T-helper 9 cell (primary cell): ENCODE measurements at regions not wholly inside any gene's neighbourhood (a gene's known extent, or its start where the extent isn't known, plus 50 kb on each side); places are given as distances from the start of the nearest gene placed in this dataset.

ENCODE experiments used
- DNase-seq: peaks from one replicate; pipeline ENCODE4 v3.0.0-alpha.2; 2020

GRCh38 chr1:212192261-212192998 is 92.8 kb upstream of the PPP2R5A start:
- no peak for DNase-seq

DNA sequence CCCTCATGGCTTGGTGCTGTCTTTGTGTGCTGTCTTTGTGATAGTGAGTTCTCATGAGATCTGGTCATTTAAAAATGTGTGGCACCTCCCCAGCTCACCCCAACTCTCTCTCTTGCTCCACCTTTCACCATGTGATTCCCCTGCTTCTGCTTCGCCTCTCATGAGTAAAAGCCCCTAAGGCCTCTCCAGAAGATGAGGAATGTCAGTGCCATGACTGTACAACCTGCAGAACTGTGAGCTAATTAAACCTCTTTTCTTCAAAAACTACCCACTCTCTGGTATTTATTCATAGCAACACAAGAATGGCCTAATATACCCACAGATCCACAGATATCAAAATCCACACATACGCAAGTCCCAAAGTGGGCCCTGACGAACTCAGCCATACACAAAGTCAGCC is 88.9 kb upstream of the PPP2R5A start:
- no peak for DNase-seq

DNA sequence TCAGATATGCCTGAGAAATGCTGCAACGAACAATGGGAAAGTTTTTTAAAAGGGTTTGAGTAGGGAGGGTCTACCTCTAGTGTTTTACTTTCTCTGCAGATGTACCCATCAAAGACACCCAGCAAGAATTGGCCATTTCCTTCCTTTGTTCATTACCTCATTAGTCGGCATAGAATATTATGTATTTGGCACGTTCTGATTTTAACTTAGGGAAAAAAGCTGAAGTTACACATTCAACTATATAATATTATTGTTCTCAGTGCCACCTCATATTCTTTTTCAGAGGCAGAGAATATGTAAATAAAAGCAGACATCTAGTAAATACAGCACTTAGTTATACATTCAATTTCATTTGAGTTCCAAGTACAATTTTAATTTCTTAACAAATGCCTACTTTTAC is 83.7 kb upstream of the PPP2R5A start:
- DNase-seq, result no peak

GRCh38 chr1:212203630-212204029 is 81.6 kb upstream of the PPP2R5A start:
- DNase-seq, result no peak

- DNase-seq, result no peak
Observed at GRCh38 chr1:212205006-212205405, 80.2 kb upstream of the PPP2R5A start.

GRCh38 chr1:212205843-212206242 is 79.4 kb upstream of the PPP2R5A start:
- no peak for DNase-seq

DNA sequence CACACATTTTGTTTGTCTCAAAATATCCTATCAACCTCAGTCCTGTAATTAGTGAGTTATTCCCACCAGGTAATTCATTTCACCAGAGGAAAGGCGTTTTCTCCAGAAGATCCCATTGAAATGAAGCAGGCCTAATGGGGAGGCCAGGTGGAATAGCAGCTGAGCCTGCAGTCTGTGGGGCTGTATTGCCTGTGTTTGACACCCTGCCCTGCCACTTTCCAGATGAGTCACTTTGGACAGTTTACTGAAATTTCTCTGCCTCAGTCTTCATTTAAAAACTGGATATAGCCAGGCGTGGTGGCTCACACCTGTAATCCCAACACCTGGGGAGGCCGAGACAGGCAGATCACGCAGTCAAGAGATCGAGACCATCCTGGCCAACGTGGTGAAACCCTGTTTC is 78.1 kb upstream of the PPP2R5A start:
- no peak for DNase-seq

GRCh38 chr1:212207822-212208520 is 77.2 kb upstream of the PPP2R5A start:
- DNase-seq, result no peak

GRCh38 chr1:212208978-212209644 is 76.1 kb upstream of the PPP2R5A start:
- DNase-seq, result no peak

- no peak for DNase-seq
Observed at GRCh38 chr1:212211371-212211770, 73.8 kb upstream of the PPP2R5A start.

DNA sequence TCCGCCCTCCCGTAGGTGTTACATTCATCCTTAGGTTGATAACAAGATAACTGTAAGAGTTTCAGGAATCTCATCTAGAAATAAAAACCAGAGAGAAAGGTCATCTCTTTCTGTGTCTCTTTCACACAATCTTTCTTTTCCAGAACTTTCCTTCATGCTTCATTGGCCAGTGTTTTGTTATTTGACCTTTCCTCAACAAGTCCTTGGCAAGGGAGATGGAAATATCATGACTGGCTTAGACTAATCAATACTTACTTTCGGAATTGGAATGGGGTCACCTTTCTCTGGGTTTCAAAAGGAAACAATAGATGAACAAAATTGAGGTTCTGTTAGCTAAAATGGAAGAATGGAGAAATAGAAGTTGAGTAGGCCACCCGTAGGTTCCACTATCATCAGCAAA is 72.9 kb upstream of the PPP2R5A start:
- no peak for DNase-seq

DNA sequence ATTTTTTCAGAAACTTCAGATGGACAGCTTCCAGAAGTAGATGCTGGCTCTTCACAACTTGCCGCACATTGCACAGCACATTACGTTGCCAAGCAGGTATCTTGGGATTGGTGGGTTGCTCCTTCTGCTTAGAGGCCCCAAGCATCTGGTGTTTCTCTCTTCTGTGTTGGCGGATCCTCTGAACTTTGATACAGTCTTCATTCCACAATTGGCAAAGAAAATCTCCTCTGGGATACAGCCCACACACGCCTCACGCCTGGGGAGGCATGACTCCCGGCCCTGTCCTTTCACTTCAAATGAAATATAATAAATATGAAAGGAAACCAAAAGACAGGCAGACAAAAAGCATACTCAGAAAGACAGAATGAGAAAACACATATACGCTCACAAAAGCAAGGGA is 72.3 kb upstream of the PPP2R5A start:
- no peak for DNase-seq

GRCh38 chr1:212213784-212214183 is 71.4 kb upstream of the PPP2R5A start:
- DNase-seq, result no peak

DNA sequence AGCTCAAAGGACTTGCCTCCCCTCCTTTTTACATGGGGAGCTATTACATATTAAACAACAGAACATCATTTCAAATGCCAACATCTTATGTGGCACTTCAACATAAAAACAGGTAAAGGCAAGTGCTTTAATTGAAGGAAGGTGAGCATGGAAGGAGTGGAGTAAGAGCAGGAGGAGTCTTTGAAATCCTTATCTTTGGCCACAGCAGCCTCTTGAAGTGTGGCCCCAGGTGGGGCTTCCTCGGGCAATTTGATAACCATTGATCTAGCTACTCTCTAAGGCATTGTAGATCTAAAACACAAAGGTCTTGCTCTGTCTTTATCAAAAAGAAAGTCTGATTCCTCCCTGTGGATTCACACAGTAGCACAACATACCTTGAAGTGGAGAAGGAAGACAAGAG is 70.9 kb upstream of the PPP2R5A start:
- DNase-seq, result no peak

DNA sequence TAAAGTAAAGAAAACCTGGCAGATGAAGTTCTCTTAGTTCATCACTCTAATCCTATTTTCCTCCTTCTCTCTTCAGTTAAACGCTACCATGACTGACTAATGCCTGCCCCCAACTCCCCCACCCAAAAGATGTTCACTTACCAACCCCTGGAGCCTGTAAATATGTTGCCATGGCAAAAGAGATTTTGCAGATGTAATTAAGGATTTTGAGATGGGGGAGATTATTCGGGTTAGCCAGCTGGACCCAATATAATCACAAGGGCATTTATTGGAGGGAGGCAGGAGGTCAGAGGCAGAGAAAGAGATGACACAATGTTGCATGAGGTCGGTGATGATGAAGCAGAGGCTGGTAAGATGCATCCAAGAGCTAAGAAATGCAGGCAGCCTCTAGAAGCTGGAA is 69.3 kb upstream of the PPP2R5A start:
- DNase-seq, result no peak

GRCh38 chr1:212217633-212218032 is 67.6 kb upstream of the PPP2R5A start:
- DNase-seq, result no peak

GRCh38 chr1:212218065-212218464 is 67.1 kb upstream of the PPP2R5A start:
- no peak for DNase-seq

- no peak for DNase-seq
Observed at GRCh38 chr1:212218911-212219310, 66.3 kb upstream of the PPP2R5A start.

DNA sequence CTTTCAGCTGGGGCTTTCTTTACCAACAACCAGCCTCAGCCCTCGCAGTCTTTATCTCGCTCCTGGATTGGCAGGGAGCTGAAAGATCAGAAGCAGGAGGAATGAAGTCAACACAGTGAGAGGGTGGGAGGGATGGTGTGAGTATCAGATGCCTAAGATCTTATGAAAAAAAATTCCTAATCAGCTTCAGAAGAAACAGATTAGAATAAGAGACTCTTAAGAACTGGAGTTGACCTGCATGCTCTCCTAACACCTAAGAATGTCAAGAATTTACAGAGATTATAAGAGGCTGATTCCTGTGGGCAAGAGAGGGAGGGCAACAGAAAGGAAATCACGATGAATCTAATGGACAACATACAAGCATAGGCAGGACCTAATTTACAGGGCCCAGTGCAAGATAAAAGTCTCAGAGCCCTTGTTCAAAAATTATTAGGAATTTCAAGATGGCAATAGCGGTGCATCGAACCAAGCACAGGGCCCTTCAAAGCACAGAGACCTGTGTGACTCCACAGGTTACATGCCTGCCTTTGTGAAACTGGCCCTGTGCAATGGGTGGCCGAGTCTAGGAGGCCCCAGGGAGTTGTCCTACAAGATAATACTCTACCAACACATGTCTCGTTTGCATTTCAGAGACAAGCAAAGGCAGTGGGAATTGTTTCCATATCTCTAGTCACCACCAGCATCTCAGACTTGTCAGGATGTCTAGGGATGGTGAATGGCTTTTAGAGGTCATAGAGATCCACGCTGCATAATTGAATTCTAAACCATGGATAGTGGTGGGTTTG is 65.3 kb upstream of the PPP2R5A start:
- DNase-seq, result no peak

DNA sequence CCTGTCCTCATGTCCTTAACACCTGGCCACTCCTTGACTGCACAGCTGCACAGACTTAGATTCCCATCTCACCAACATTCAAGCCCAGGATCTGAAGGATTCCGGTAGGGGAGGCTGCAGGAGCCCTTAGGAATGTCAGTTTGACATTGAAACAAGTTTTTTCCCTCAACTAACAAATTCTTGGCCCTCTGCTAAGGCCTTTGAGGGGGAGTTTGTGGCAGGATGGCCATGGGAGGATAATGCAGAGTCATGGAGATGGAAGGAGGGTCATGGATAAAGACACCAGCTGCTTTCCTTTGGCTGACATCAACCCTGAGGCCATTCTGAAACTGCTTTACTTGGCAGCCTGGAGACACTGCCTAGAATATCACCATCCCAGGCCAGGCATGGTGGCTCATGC is 63.4 kb upstream of the PPP2R5A start:
- DNase-seq, result no peak

DNA sequence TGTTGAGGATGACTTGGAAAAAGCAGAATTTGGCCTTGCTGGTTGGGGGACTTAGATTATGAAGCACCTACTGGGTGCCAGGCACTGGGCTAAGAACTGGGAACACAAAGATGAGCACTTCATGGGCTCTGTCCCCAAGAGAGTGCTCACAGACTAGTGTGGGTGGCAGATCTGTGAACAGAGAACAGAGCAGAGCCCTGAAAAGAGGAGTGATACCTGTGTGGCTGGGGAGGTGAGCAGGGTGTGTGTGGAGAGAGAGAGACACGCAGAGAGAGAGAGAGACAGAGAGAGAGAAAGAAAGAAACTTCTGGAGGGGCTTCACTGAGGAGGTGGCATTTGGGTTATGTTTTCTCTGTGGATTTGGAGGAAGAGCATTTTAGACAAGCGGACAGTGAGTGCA is 61.1 kb upstream of the PPP2R5A start:
- no peak for DNase-seq

GRCh38 chr1:212225416-212225815 is 59.8 kb upstream of the PPP2R5A start:
- DNase-seq, result peak; percentile 1

DNA sequence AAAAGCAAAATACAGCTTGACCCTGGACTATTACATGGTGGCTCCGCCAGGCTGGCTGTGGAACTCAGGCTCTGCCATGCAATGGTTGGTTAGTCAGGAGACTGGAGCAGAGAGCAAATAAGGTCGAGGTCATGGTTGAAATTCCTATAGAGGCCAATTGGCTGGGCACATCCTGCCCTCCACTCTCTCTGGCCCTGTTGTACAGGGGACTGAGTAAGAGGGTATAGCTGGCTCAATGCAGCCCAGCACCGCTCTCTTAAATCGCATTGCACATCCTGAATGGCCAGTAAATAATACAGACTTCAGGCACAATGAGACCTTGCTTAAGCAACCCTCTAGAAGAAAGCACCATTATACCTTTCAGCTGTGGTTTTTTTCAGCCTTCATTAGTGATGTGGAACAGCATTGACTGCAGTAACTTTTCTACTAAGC is 59.3 kb upstream of the PPP2R5A start:
- no peak for DNase-seq
